T-helper 2 cell treated with Interferon-gamma antibody and Interleukin-4, amounts not matched to agents 5 μg/mL and 100 μg/mL, for 36 hours (primary cell): ENCODE measurements at regions not wholly inside any gene's neighbourhood (a gene's known extent, or its start where the extent isn't known, plus 50 kb on each side); places are given as distances from the start of the nearest gene placed in this dataset.

Experiments
- DNase-seq: peaks from one replicate; pipeline ENCODE4 v3.0.0; 2021; ENCODE audit warnings: low spot score
- H3K27ac Mint-ChIP-seq: one replicate; pipeline ENCODE4 v1.8.0; 2021; ENCODE audit warnings: mild to moderate bottlenecking, mixed read lengths
- H3K27me3 Mint-ChIP-seq: one replicate; pipeline ENCODE4 v1.8.0; 2021; ENCODE audit warnings: low read depth, mixed read lengths
- H3K36me3 Mint-ChIP-seq: one replicate; pipeline ENCODE4 v1.8.0; 2021; ENCODE audit warnings: low read depth, mixed read lengths
- H3K4me1 Mint-ChIP-seq: one replicate; pipeline ENCODE4 v1.8.0; 2021; ENCODE audit warnings: low read depth, mixed read lengths
- H3K4me3 Mint-ChIP-seq: one replicate; pipeline ENCODE4 v1.8.0; 2022; ENCODE audit warnings: mild to moderate bottlenecking, moderate library complexity, mixed read lengths
- H3K9me3 Mint-ChIP-seq: one replicate; pipeline ENCODE4 v1.8.0; 2021; ENCODE audit warnings: mixed read lengths

DNA sequence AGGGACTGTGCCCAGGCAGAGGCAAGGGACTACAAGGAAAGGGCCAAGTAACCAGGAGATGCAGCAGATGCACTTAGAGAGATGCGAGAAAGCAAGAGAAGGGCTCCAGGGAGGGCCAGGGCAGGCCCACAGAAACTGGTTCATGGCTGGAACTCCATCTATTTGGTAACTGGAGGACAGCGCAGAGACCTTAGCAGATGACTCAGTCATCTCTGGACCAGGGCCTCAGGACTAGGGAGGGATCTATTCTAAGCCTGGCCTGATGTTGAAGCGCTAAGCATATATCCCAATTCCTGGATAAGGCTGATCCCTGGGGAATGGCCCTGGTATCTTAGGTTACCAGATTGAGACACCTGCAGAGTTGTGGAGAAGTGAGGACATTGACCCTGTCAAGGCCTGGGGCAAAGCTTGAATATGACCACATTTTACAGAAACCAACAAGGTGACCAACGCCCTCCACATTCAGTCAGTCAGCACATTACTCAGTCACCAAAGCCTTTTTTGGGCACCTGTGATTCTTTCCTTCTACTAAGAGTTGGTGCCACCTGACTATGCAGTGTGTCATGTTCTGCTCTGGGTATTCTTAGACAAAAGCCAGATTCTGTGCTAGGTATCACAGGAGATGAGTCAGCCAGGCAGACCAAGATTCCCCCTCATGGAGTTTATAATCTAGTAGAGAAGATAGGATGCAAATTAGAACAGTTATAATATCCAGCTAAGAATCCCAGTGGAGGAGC, 68.4 kb upstream of the SLCO3A1 start:
- no peaks in the 10 kb centered on the region for H3K36me3 Mint-ChIP-seq
- DNase-seq = no peak
- H3K4me1 Mint-ChIP-seq = no peaks in the 10 kb centered on the region

DNA sequence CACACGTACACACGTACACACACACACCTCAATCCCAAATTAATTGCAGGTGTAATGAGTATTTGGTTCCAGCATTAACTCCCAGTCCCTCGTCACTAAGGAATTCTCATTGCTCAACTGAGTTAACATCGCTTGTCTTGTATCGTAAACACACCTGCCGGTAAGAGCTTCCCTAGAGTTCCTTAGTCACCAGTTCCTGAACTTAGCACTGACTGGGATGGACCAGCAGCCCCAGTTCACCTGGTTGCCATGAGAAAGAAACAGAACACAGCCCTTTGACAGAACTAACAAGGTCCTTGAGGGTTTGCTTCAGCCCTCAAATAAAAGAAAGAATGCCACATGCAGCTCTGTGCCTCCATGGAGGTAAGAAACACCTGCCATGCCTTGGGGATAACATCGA, 66.3 kb upstream of the SLCO3A1 start:
- Mint-ChIP-seq H3K36me3 (no peaks in the 10 kb centered on the region), H3K27me3 (peaks cover 4% of the 10 kb centered on the region)

More for the DNA sequence above, 68.4 kb upstream of the SLCO3A1 start:
- H3K9me3 Mint-ChIP-seq = no peaks in the 10 kb centered on the region
- H3K4me3 Mint-ChIP-seq = no peak overlapping the region
- peaks cover 9% of the 10 kb centered on the region for H3K27me3 Mint-ChIP-seq
- no peak overlapping the region for H3K27ac Mint-ChIP-seq

GRCh38 chr15:91789136-91789535, 64.4 kb upstream of the SLCO3A1 start:
- Mint-ChIP-seq H3K27me3 (peaks cover 7% of the 10 kb centered on the region), H3K4me1 (no peaks in the 10 kb centered on the region), H3K4me3 (no peak overlapping the region), H3K36me3 (no peaks in the 10 kb centered on the region), H3K27ac (no peak overlapping the region), H3K9me3 (no peaks in the 10 kb centered on the region)
- no peak for DNase-seq

More for the DNA sequence above, 66.3 kb upstream of the SLCO3A1 start:
- no peak for DNase-seq
- no peaks in the 10 kb centered on the region for H3K4me1 Mint-ChIP-seq
- no peaks in the 10 kb centered on the region for H3K9me3 Mint-ChIP-seq
- H3K27ac Mint-ChIP-seq = no peak overlapping the region
- no peak overlapping the region for H3K4me3 Mint-ChIP-seq

DNA sequence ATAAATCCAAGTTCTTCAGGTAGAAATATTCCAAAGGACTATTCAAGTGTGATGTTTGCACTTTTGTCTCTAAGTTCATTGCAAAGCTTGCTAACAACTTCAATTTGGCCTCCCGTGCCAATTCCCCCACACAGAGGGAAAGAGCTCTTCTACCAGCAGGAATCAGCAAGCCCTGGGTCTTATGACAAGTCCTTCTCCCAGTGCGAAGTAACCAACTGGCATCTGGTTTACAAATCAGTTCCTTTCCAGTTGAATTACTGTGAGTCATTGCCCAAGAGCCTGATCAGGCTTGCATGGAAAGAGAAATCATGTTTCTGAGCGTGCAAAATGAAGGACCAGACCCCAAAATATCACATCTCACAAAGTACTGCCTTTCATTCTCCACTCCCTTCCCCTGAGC, 62.7 kb upstream of the SLCO3A1 start:
- Mint-ChIP-seq H3K27ac (no peak overlapping the region), H3K27me3 (peaks cover 10% of the 10 kb centered on the region)
- DNase-seq = no peak

GRCh38 chr15:91793771-91794170, 59.7 kb upstream of the SLCO3A1 start:
- H3K27ac Mint-ChIP-seq = no peak overlapping the region
- H3K4me1 Mint-ChIP-seq = no peaks in the 10 kb centered on the region
- H3K27me3 Mint-ChIP-seq = peaks cover 8% of the 10 kb centered on the region
- H3K4me3 Mint-ChIP-seq = no peak overlapping the region
- H3K36me3 Mint-ChIP-seq = no peaks in the 10 kb centered on the region
- H3K9me3 Mint-ChIP-seq = no peaks in the 10 kb centered on the region
- no peak for DNase-seq

More for the DNA sequence above, 62.7 kb upstream of the SLCO3A1 start:
- Mint-ChIP-seq H3K36me3 (no peaks in the 10 kb centered on the region), H3K9me3 (no peaks in the 10 kb centered on the region), H3K4me3 (no peak overlapping the region), H3K4me1 (no peaks in the 10 kb centered on the region)

GRCh38 chr15:91795235-91795634, 58.3 kb upstream of the SLCO3A1 start:
- no peaks in the 10 kb centered on the region for H3K9me3 Mint-ChIP-seq
- peaks cover 8% of the 10 kb centered on the region for H3K27me3 Mint-ChIP-seq
- H3K4me1 Mint-ChIP-seq = no peaks in the 10 kb centered on the region
- no peak for DNase-seq
- H3K36me3 Mint-ChIP-seq = no peaks in the 10 kb centered on the region
- H3K27ac Mint-ChIP-seq = no peak overlapping the region
- H3K4me3 Mint-ChIP-seq = no peak overlapping the region

- DNase-seq = peak; percentile 6
- H3K4me1 Mint-ChIP-seq = peaks cover 9% of the 10 kb centered on the region
- no peaks in the 10 kb centered on the region for H3K9me3 Mint-ChIP-seq
- no peaks in the 10 kb centered on the region for H3K36me3 Mint-ChIP-seq
- no peak overlapping the region for H3K27ac Mint-ChIP-seq
- H3K27me3 Mint-ChIP-seq = no peaks in the 10 kb centered on the region
- H3K4me3 Mint-ChIP-seq = no peak overlapping the region
These were observed 51.5 kb upstream of the SLCO3A1 start for GRCh38 chr15:91801836-91802534.

DNA sequence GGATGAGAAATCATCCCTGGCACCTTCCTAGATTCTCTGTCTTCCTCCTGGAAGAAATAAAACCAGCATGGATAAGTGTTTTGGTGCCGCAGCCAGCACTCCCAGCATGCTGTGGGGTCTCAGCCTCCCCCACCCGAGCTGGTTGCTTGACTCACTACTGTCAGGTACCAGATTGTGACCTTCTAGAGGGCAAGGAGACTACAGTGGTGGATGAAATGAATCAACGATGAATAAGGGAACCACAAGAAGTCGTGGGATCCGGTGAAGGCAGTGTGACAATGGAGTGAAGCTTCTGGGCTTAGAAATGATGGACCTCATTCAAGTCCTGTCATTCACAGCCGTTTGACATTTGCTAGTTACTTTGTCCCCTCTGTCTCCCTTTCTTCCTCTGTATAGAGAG, 50.2 kb upstream of the SLCO3A1 start:
- no peaks in the 10 kb centered on the region for H3K36me3 Mint-ChIP-seq
- H3K4me3 Mint-ChIP-seq = no peak overlapping the region
- no peaks in the 10 kb centered on the region for H3K27me3 Mint-ChIP-seq
- H3K9me3 Mint-ChIP-seq = no peaks in the 10 kb centered on the region
- H3K27ac Mint-ChIP-seq = no peak overlapping the region
- H3K4me1 Mint-ChIP-seq = peaks cover 9% of the 10 kb centered on the region
- DNase-seq = peak; percentile 21
